ENCODE measurements at regions not wholly inside any gene's neighbourhood (a gene's known extent, or its start where the extent isn't known, plus 50 kb on each side); places are given as distances from the start of the nearest gene placed in this dataset.
A peak's percentile ranks its signal among the peaks of the same experiment; 100 is the strongest.

- DNase-seq = no peak
Observed at GRCh38 chr4:89665662-89666061, 171.3 kb downstream of the SNCA start.

GRCh38 chr4:89664521-89664920, 172.4 kb downstream of the SNCA start:
- no peak for DNase-seq

GRCh38 chr4:89661173-89661899, 175.6 kb downstream of the SNCA start:
- DNase-seq = no peak

- no peak for DNase-seq
Observed at GRCh38 chr4:89660444-89661172, 176.4 kb downstream of the SNCA start.

GRCh38 chr4:89658701-89659024, 178.3 kb downstream of the SNCA start:
- no peak for DNase-seq

- DNase-seq = peak; percentile 74
Observed at GRCh38 chr4:89657931-89658700, 178.8 kb downstream of the SNCA start.

GRCh38 chr4:89653012-89653411, 183.9 kb downstream of the SNCA start:
- DNase-seq = no peak

GRCh38 chr4:89645482-89645881, 191.5 kb downstream of the SNCA start:
- DNase-seq = no peak

GRCh38 chr4:89641367-89641687, 195.6 kb downstream of the SNCA start:
- DNase-seq = no peak

- DNase-seq = peak; percentile 54
Observed at GRCh38 chr4:89640620-89641366, 196.2 kb downstream of the SNCA start.

GRCh38 chr4:89639395-89639794, 197.6 kb downstream of the SNCA start:
- no peak for DNase-seq

GRCh38 chr4:89625599-89626293, 211.2 kb downstream of the SNCA start:
- no peak for DNase-seq

GRCh38 chr4:89619206-89619962, 217.6 kb downstream of the SNCA start:
- peak; percentile 91 for DNase-seq

GRCh38 chr4:89618151-89618550, 218.8 kb downstream of the SNCA start:
- DNase-seq = no peak

- DNase-seq = no peak
Observed at GRCh38 chr4:89617317-89617716, 219.6 kb downstream of the SNCA start.

- no peak for DNase-seq
Observed at GRCh38 chr4:89616382-89616781, 220.6 kb downstream of the SNCA start.

- no peak for DNase-seq
Observed at GRCh38 chr4:89615051-89615450, 221.9 kb downstream of the SNCA start.

- DNase-seq = no peak
Observed at GRCh38 chr4:89614155-89614554, 222.8 kb downstream of the SNCA start.

- DNase-seq = no peak
Observed at GRCh38 chr4:89610236-89610635, 226.7 kb downstream of the SNCA start.

GRCh38 chr4:89609756-89610155, 227.2 kb downstream of the SNCA start:
- DNase-seq = no peak

GRCh38 chr4:89604951-89605350, 232.0 kb downstream of the SNCA start:
- no peak for DNase-seq

GRCh38 chr4:89599026-89599425, 237.9 kb downstream of the SNCA start:
- DNase-seq = no peak
